Ovary (tissue), 3 donors: ENCODE measurements at regions not wholly inside any gene's neighbourhood (a gene's known extent, or its start where the extent isn't known, plus 50 kb on each side); places are given as distances from the start of the nearest gene placed in this dataset.

Experiments used
- EP300 ChIP-seq: sonication (generic); formaldehyde crosslinking; IDR thresholded peaks from one replicate; pipeline ENCODE4 v1.6.1; 2017; ENCODE audit warnings: antibody characterized with exemption
- POLR2A ChIP-seq: fragments of 450-650 bp; IDR thresholded peaks from one replicate; pipeline ENCODE4 v1.6.1; 2017; ENCODE audit warnings: antibody characterized with exemption, mild to moderate bottlenecking, moderate library complexity
- TF ChIP-seq, protein P1 (sequence below), 3 donors: fragments of 450-650 bp in 2 of 3; fragments of 200-600 bp in 1 of 3; IDR thresholded peaks; one replicate each; pipeline versions ENCODE4 v1.5.1 to v1.8.0; 2016 to 2022; ENCODE audit warnings: antibody characterized with exemption in 3 of 3, mild to moderate bottlenecking in 1 of 3
- donor health status: DM: no; HTN: no; CAD: no.

DNA sequence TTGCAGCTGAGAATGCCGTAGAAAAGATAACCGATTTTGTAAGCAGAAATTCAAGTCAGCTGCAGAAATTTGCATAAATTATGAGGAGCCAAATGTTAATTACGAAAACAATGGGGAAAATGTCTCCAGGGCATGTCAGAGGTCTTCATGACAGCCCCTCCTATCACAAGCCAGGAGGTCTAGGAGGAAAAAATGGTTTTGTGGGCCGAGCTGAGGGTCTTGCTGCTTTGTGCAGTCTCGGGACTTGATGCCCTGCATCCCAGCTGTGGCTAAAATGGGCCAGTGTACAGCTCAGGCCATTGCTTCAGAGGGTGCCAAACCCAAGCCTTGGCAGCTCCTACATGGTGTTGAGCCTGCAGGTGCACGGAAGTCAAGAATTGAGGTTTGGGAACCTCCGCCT is 131.2 kb upstream of the PDE3A start:
- TF ChIP-seq, protein P1, sequence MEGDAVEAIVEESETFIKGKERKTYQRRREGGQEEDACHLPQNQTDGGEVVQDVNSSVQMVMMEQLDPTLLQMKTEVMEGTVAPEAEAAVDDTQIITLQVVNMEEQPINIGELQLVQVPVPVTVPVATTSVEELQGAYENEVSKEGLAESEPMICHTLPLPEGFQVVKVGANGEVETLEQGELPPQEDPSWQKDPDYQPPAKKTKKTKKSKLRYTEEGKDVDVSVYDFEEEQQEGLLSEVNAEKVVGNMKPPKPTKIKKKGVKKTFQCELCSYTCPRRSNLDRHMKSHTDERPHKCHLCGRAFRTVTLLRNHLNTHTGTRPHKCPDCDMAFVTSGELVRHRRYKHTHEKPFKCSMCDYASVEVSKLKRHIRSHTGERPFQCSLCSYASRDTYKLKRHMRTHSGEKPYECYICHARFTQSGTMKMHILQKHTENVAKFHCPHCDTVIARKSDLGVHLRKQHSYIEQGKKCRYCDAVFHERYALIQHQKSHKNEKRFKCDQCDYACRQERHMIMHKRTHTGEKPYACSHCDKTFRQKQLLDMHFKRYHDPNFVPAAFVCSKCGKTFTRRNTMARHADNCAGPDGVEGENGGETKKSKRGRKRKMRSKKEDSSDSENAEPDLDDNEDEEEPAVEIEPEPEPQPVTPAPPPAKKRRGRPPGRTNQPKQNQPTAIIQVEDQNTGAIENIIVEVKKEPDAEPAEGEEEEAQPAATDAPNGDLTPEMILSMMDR (IDR thresholded peaks at IDR 0.05), result no peak
- TF ChIP-seq EP300 (no peak), POLR2A (no peak)
